ENCODE measurements at regions not wholly inside any gene's neighbourhood (a gene's known extent, or its start where the extent isn't known, plus 50 kb on each side); places are given as distances from the start of the nearest gene placed in this dataset.

DNA sequence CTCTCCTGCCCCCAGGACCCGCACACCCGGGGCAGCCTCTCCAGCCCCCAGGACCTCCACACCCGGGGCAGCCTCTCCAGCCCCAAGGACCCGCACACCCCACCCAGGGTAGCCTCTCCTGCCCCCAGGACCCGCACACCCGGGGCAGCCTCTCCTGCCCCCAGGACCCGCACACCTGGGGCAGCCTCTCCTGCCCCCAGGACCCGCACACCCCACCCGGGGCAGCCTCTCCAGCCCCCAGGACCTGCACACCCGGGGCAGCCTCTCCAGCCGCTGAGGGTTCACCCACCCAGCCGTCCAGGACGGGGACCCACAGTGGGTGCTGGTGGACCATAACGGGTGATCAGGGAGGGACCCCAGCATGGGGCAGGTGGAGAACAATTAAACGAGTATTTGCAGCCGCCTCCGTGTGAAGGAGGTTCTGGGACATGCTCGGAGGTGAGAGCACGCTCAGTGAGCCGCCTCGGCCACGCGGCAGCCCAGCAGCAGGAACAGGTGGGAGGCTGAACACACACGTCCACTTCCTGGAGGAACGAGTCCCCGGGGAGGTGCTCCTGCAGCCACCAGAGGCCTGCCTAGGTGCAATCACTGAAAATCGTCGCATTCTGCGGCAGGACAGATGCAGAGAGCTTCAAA, 107.9 kb downstream of the PDGFA start:
- TF ChIP-seq TCF12 (IDR thresholded peaks at IDR 0.05; ENCODE audit: low read depth, low read length): no peak
- TF ChIP-seq HDAC6 (IDR thresholded peaks at IDR 0.05; ENCODE audit: unreplicated experiment): no peak
- TF ChIP-seq E2F8 (IDR thresholded peaks at IDR 0.05; ENCODE audit: low read depth, partially characterized antibody): no peak
- no peak for TF ChIP-seq CBX3 (IDR thresholded peaks at IDR 0.05; ENCODE audit: borderline replicate concordance, low read depth)
- TF ChIP-seq DPF2 (IDR thresholded peaks at IDR 0.05): no peak
- TF ChIP-seq FOXM1 (IDR thresholded peaks at IDR 0.05; ENCODE audit: low read depth, low read length): no peak
- no peak for TF ChIP-seq IKZF2 (IDR thresholded peaks at IDR 0.05)
- no peak for TF ChIP-seq NBN (IDR thresholded peaks at IDR 0.05)
- no peak for TF ChIP-seq KDM1A (IDR thresholded peaks at IDR 0.05; ENCODE audit: borderline replicate concordance)
- TF ChIP-seq SMAD5 (IDR thresholded peaks at IDR 0.05; ENCODE audit: low read depth): no peak
- TF ChIP-seq, protein P1, sequence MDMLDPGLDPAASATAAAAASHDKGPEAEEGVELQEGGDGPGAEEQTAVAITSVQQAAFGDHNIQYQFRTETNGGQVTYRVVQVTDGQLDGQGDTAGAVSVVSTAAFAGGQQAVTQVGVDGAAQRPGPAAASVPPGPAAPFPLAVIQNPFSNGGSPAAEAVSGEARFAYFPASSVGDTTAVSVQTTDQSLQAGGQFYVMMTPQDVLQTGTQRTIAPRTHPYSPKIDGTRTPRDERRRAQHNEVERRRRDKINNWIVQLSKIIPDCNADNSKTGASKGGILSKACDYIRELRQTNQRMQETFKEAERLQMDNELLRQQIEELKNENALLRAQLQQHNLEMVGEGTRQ (IDR thresholded peaks at IDR 0.05; ENCODE audit: borderline replicate concordance, low read depth, low read length): no peak
- TF ChIP-seq ZNF622 (IDR thresholded peaks at IDR 0.05): no peak
- no peak for TF ChIP-seq EED (IDR thresholded peaks at IDR 0.05; ENCODE audit: low read depth)
- no peak for TF ChIP-seq MLLT1 (IDR thresholded peaks at IDR 0.05)
- TF ChIP-seq, protein P2, sequence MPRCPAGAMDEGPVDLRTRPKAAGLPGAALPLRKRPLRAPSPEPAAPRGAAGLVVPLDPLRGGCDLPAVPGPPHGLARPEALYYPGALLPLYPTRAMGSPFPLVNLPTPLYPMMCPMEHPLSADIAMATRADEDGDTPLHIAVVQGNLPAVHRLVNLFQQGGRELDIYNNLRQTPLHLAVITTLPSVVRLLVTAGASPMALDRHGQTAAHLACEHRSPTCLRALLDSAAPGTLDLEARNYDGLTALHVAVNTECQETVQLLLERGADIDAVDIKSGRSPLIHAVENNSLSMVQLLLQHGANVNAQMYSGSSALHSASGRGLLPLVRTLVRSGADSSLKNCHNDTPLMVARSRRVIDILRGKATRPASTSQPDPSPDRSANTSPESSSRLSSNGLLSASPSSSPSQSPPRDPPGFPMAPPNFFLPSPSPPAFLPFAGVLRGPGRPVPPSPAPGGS (IDR thresholded peaks at IDR 0.05; ENCODE audit: borderline replicate concordance, insufficient read depth, low read depth, low read length, poor library complexity, severe bottlenecking): no peak
- TF ChIP-seq KAT2A (conservative IDR thresholded peaks at IDR 0.05; ENCODE audit: control insufficient read depth, low read depth, low read length): no peak
- TF ChIP-seq HCFC1 (IDR thresholded peaks at IDR 0.05; ENCODE audit: low read length): no peak
- TF ChIP-seq SRF (IDR thresholded peaks at IDR 0.05; ENCODE audit: low read depth in 2 of 2, low read length in 2 of 2): no peak
- ChIA-PET POLR2A (no interaction called here), RAD21 (ENCODE audit: unreplicated experiment) (no interaction called here), SMC1A (ENCODE audit: uncharacterized antibody, unreplicated experiment) (no interaction called here), CTCF (no interaction called here)
- no peaks in the 10 kb centered on the region; the same call in 2 of the 3 replicates for H3K9me3 ChIP-seq (replicated peaks; ENCODE audit: control insufficient read depth, insufficient read depth, low read length)
- no peak overlapping the region for H3K9ac ChIP-seq (ENCODE audit: control insufficient read depth, insufficient read depth, low read length)
- FAIRE-seq: no peak
- DNase-seq (ENCODE audit: low read depth, low spot score): no peak
- intact Hi-C loops (cut with micrococcal nuclease; ENCODE audit: unreplicated experiment): no loop called here
- no peaks in the 10 kb centered on the region for H4K20me1 ChIP-seq (ENCODE audit: control insufficient read depth, insufficient read depth)
- no TSS peak for BruUV-seq (replicated peaks)
- H3K36me3 ChIP-seq (ENCODE audit: control insufficient read depth in 2 of 2, insufficient read depth in 2 of 2, low read length in 1 of 2): no peaks in the 10 kb centered on the region
- ATAC-seq: no peak
- no peak overlapping the region for H3K27ac ChIP-seq (ENCODE audit: control insufficient read depth, insufficient read depth)
- no peaks in the 10 kb centered on the region for H3K4me1 ChIP-seq (ENCODE audit: control insufficient read depth, insufficient read depth, low read length)
- no peak overlapping the region for H2AFZ ChIP-seq (ENCODE audit: control insufficient read depth, low read depth, low read length)
- 28% methylated on average over 27 of the region's 29 CpGs for WGBS (ENCODE audit: insufficient coverage, insufficient replicate concordance, low lambda C conversion rate, missing lambda C conversion rate)
- in situ Hi-C loops (cut with MboI): no loop called here
- no peak overlapping the region for H3K4me3 ChIP-seq
- no peaks in the 10 kb centered on the region for H3K79me2 ChIP-seq (ENCODE audit: control insufficient read depth, insufficient read depth, low read length)
- H3K4me2 ChIP-seq (ENCODE audit: control insufficient read depth, insufficient read depth): no peak overlapping the region
- no peaks in the 10 kb centered on the region for H3K27me3 ChIP-seq (replicated peaks in 1 of 2; ENCODE audit: control insufficient read depth in 2 of 2, insufficient read depth in 2 of 2, low read length in 1 of 2)

Data from GM12878 (cell line).